Panc1 (cell line): ENCODE measurements at regions not wholly inside any gene's neighbourhood (a gene's known extent, or its start where the extent isn't known, plus 50 kb on each side); places are given as distances from the start of the nearest gene placed in this dataset.

Experiments used
- ATAC-seq: fragments of 200-7000 bp; cut with Tn5 transposase; 2 replicates; pipeline ENCODE4 v1.9.1; 2020; ENCODE audit warnings: mild to moderate bottlenecking, moderate library complexity
- BruUV-seq: library from RNA; stranded (reverse); fragments of 400-500 nt; replicated peaks from 2 replicates; lab custom pipeline; 2021; lab: Mats Ljungman, UMichigan
- CTCF ChIA-PET: fragments of 300-600 bp; sonication (Branson Sonifier 250); formaldehyde crosslinking; loops from one replicate; lab custom pipeline; 2022; ENCODE audit warnings: antibody characterized with exemption; lab: Charles Lee
- POLR2A ChIA-PET: fragments of 300-600 bp; sonication (Branson Sonifier 250); formaldehyde crosslinking; loops from one replicate; lab custom pipeline; 2022; ENCODE audit warnings: antibody characterized with exemption; lab: Charles Lee
- DNase-seq: peaks from one replicate; pipeline ENCODE4 v3.0.0-alpha.2; 2010; ENCODE audit warnings: low read depth, low spot score
- H3K27ac ChIP-seq: 2 replicates; pipeline ENCODE4 v1.5.1; 2011; ENCODE audit warnings: mild to moderate bottlenecking, low read length, inconsistent platforms
- H3K27me3 ChIP-seq: fragments of 200-500 bp; sonication (Bioruptor generic); 2 replicates; pipeline ENCODE4 v1.6.0; 2014; ENCODE audit warnings: low read length, inconsistent platforms; ENCODE audit not compliant: control insufficient read depth, insufficient read depth
- H3K36me3 ChIP-seq: fragments of 200-500 bp; sonication (Bioruptor generic); 2 replicates; pipeline ENCODE4 v1.5.1; 2014; ENCODE audit warnings: inconsistent platforms, mild to moderate bottlenecking, low read length, moderate library complexity; ENCODE audit not compliant: control insufficient read depth, insufficient read depth
- H3K4me1 ChIP-seq: 2 replicates; pipeline ENCODE4 v1.5.1; 2011; ENCODE audit warnings: inconsistent platforms, mild to moderate bottlenecking, low read length, moderate library complexity; ENCODE audit not compliant: control insufficient read depth, insufficient read depth
- H3K4me3 ChIP-seq, 2 experiments: 2 replicates each; pipeline ENCODE4 v1.5.1; 2011 to 2012; ENCODE audit warnings: low read depth in 2 of 2, low read length in 2 of 2, mild to moderate bottlenecking in 2 of 2, inconsistent platforms in 1 of 2, moderate library complexity in 1 of 2
- H3K9me3 ChIP-seq: fragments of 200-500 bp; sonication (Bioruptor generic); 2 replicates; pipeline ENCODE4 v1.5.1; 2014; ENCODE audit warnings: low read depth, mild to moderate bottlenecking, inconsistent platforms, low read length, moderate library complexity; ENCODE audit not compliant: control insufficient read depth, insufficient read depth
- POLR2AphosphoS5 ChIP-seq: IDR thresholded peaks from 2 replicates; pipeline ENCODE4 v1.6.1; 2012; ENCODE audit warnings: mild to moderate bottlenecking, low read depth, low read length, moderate library complexity
- SIN3A ChIP-seq: IDR thresholded peaks from 2 replicates; pipeline ENCODE4 v1.6.1; 2012; ENCODE audit warnings: low read depth, mild to moderate bottlenecking, low read length, moderate library complexity, borderline replicate concordance; ENCODE audit not compliant: insufficient read depth
- TCF7L2 ChIP-seq: IDR thresholded peaks from 2 replicates; pipeline ENCODE4 v1.6.1; 2011; ENCODE audit warnings: mild to moderate bottlenecking, low read depth, low read length, inconsistent platforms
- in situ Hi-C: cut with HindIII; loops from 2 replicates; pipeline ENCODE4 v1.10.0; 2016; ENCODE audit warnings: low sequenced_read_pairs, low pct_unique_long_range_greater_than_20kb
- intact Hi-C: fragments of 100-400 bp; cut with micrococcal nuclease; formaldehyde crosslinking; loops from one replicate; pipeline ENCODE4 v1.10.0; 2022; ENCODE audit not compliant: unreplicated experiment
- TF ChIP-seq, protein P1 (sequence below), 2 experiments: IDR thresholded peaks; 2 replicates each; pipeline ENCODE4 v1.6.1; 2011 to 2012; ENCODE audit warnings: low read depth in 2 of 2, control low read depth in 1 of 2, low read length in 1 of 2, mild to moderate bottlenecking in 1 of 2, moderate library complexity in 1 of 2; ENCODE audit not compliant: insufficient read depth in 1 of 2
- TF ChIP-seq, protein P2 (sequence below): fragments of 450-650 bp; IDR thresholded peaks from 2 replicates; pipeline ENCODE4 v1.5.1; 2017; ENCODE audit warnings: mild to moderate bottlenecking

DNA sequence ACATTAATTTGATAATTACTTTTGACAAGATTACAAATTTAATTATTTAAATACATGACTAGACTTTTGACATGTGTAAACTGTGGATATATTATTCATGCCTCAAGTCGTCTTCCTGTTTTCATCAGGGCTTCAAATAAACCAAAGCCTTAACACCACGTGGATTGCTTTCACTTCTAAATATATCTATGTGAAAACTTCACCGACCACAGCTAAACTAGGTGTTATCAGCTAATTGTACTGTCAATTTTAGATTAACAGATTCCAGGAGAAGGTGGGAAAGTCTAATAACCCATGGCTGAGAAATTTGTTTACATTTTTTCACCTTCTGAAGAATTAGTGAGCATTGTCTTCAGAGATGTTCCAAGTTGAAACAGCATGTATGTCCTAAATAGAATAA lies 494.7 kb upstream of the FAM98A start:
- POLR2A ChIA-PET: no interaction called here
- TF ChIP-seq SIN3A (no peak), TCF7L2 (no peak), POLR2AphosphoS5 (no peak)
- TF ChIP-seq, protein P1, sequence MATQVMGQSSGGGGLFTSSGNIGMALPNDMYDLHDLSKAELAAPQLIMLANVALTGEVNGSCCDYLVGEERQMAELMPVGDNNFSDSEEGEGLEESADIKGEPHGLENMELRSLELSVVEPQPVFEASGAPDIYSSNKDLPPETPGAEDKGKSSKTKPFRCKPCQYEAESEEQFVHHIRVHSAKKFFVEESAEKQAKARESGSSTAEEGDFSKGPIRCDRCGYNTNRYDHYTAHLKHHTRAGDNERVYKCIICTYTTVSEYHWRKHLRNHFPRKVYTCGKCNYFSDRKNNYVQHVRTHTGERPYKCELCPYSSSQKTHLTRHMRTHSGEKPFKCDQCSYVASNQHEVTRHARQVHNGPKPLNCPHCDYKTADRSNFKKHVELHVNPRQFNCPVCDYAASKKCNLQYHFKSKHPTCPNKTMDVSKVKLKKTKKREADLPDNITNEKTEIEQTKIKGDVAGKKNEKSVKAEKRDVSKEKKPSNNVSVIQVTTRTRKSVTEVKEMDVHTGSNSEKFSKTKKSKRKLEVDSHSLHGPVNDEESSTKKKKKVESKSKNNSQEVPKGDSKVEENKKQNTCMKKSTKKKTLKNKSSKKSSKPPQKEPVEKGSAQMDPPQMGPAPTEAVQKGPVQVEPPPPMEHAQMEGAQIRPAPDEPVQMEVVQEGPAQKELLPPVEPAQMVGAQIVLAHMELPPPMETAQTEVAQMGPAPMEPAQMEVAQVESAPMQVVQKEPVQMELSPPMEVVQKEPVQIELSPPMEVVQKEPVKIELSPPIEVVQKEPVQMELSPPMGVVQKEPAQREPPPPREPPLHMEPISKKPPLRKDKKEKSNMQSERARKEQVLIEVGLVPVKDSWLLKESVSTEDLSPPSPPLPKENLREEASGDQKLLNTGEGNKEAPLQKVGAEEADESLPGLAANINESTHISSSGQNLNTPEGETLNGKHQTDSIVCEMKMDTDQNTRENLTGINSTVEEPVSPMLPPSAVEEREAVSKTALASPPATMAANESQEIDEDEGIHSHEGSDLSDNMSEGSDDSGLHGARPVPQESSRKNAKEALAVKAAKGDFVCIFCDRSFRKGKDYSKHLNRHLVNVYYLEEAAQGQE (IDR thresholded peaks at IDR 0.05; ENCODE audit: insufficient read depth in 1 of 2, low read depth in 2 of 2, low read length in 1 of 2): no peak
- TF ChIP-seq, protein P2, sequence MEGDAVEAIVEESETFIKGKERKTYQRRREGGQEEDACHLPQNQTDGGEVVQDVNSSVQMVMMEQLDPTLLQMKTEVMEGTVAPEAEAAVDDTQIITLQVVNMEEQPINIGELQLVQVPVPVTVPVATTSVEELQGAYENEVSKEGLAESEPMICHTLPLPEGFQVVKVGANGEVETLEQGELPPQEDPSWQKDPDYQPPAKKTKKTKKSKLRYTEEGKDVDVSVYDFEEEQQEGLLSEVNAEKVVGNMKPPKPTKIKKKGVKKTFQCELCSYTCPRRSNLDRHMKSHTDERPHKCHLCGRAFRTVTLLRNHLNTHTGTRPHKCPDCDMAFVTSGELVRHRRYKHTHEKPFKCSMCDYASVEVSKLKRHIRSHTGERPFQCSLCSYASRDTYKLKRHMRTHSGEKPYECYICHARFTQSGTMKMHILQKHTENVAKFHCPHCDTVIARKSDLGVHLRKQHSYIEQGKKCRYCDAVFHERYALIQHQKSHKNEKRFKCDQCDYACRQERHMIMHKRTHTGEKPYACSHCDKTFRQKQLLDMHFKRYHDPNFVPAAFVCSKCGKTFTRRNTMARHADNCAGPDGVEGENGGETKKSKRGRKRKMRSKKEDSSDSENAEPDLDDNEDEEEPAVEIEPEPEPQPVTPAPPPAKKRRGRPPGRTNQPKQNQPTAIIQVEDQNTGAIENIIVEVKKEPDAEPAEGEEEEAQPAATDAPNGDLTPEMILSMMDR: no peak
- in situ Hi-C loops: no loop called here
- Histone ChIP-seq H3K36me3 (no peaks in the 10 kb centered on the region), H3K4me3 (no peak overlapping the region), H3K9me3 (no peaks in the 10 kb centered on the region), H3K27ac (no peak overlapping the region), H3K27me3 (no peaks in the 10 kb centered on the region), H3K4me1 (no peaks in the 10 kb centered on the region)
- intact Hi-C loops: no loop called here
- BruUV-seq: no TSS peak
- ATAC-seq: no peak
- CTCF ChIA-PET: no interaction called here
- no peak for DNase-seq

DNA sequence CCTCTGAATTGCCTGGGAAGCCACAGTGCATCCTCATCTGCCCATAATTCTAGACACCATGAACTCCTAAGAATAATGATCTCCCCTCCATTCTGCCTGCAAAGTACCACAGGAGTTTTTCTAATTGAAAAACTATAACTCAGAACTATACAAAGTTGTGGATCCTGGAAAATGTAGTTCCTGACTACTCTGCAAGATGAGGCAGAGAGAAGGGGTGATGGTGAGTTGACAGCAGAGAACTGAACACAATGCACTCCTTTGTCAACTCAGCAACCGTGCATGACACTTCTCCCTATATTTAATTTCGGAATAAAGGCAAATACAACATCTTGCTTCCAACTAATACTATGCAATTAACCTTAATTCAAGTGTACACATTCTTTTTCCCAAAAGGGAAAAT lies 471.1 kb upstream of the FAM98A start:
- H3K9me3 ChIP-seq: no peaks in the 10 kb centered on the region; the same call in 1 of the 2 replicates
- no peaks in the 10 kb centered on the region for H3K27me3 ChIP-seq
- CTCF ChIA-PET: no interaction called here
- intact Hi-C loops (no loop called here), in situ Hi-C loops (no loop called here)
- POLR2A ChIA-PET: interaction anchor here (0.6 kb wide), 1 partner anchor 314 kb away, joined by 3 read pairs; no protein-coding TSS in a partner anchor
- H3K4me1 ChIP-seq: no peaks in the 10 kb centered on the region
- H3K36me3 ChIP-seq: no peaks in the 10 kb centered on the region
- TF ChIP-seq SIN3A (no peak), POLR2AphosphoS5 (no peak), TCF7L2 (no peak)
- TF ChIP-seq, protein P1 (IDR thresholded peaks at IDR 0.05; ENCODE audit: insufficient read depth in 1 of 2, low read depth in 2 of 2, low read length in 1 of 2): no peak
- TF ChIP-seq, protein P2: no peak
- no peak overlapping the region for H3K27ac ChIP-seq
- DNase-seq: no peak
- ATAC-seq: no peak
- no peak overlapping the region for H3K4me3 ChIP-seq
- BruUV-seq: no TSS peak
